IPS-20b (cell line): ENCODE measurements at regions not wholly inside any gene's neighbourhood (a gene's known extent, or its start where the extent isn't known, plus 50 kb on each side); places are given as distances from the start of the nearest gene placed in this dataset.

ENCODE experiments used
- H3K27ac ChIP-seq: one replicate; pipeline ENCODE4 v1.5.1; 2013; ENCODE audit warnings: low read length
- H3K27me3 ChIP-seq: 2 replicates; pipeline ENCODE4 v1.6.1; 2013; ENCODE audit warnings: mild to moderate bottlenecking, low read length, inconsistent platforms; ENCODE audit not compliant: insufficient read depth
- H3K36me3 ChIP-seq: 2 replicates; pipeline ENCODE4 v1.6.1; 2013; ENCODE audit warnings: low read depth, mild to moderate bottlenecking, inconsistent platforms, low read length, moderate library complexity; ENCODE audit not compliant: insufficient read depth
- H3K4me1 ChIP-seq: 2 replicates; pipeline ENCODE4 v1.6.1; 2013; ENCODE audit warnings: mild to moderate bottlenecking, control low read depth, inconsistent platforms, low read length, moderate library complexity; ENCODE audit not compliant: insufficient read depth
- H3K4me3 ChIP-seq: 2 replicates; pipeline ENCODE4 v1.5.1; 2013; ENCODE audit warnings: mild to moderate bottlenecking, low read length, inconsistent platforms
- H3K9ac ChIP-seq: 2 replicates; pipeline ENCODE4 v1.6.1; 2013; ENCODE audit warnings: low read depth, mild to moderate bottlenecking, inconsistent platforms, low read length, moderate library complexity
- H3K9me3 ChIP-seq: 2 replicates; pipeline ENCODE4 v1.6.1; 2013; ENCODE audit warnings: mild to moderate bottlenecking, low read depth, low read length, inconsistent platforms; ENCODE audit not compliant: insufficient read depth

- H3K9ac ChIP-seq: no peak overlapping the region
- H3K9me3 ChIP-seq: no peaks in the 10 kb centered on the region
- H3K4me3 ChIP-seq: no peak overlapping the region
- no peak overlapping the region for H3K27ac ChIP-seq
- peaks cover 50% of the 10 kb centered on the region for H3K27me3 ChIP-seq
- peaks cover 7% of the 10 kb centered on the region for H3K4me1 ChIP-seq
- no peaks in the 10 kb centered on the region for H3K36me3 ChIP-seq
Measured at GRCh38 chr5:176172246-176172645, 66.0 kb upstream of the SIMC1 start.

DNA sequence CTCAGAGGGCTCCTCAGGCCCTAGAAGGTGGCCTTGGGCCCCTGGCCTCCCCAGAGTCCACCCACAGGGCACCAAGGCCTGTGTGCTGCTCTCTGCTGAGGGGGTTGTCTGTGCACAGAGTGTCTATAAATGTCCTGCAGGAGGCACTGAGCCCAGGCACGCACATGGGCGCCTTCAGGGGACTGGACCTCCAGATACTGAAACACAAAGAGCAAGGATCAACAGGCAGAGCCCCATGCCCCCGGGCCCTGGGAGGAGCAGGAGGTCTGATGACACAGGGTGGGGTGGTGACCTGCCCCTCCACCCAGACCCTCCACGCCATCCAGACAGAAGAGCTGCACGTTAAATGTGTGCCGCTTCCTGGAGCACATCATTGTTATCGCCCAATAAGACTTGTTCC lies 64.6 kb upstream of the SIMC1 start:
- Histone ChIP-seq H3K36me3 (no peaks in the 10 kb centered on the region), H3K9ac (no peak overlapping the region), H3K4me3 (no peak overlapping the region), H3K4me1 (no peaks in the 10 kb centered on the region; the same call in 1 of the 2 replicates), H3K9me3 (no peaks in the 10 kb centered on the region), H3K27me3 (peaks cover 50% of the 10 kb centered on the region), H3K27ac (no peak overlapping the region)

- Histone ChIP-seq H3K4me3 (no peak overlapping the region), H3K27ac (no peak overlapping the region), H3K9ac (no peak overlapping the region), H3K27me3 (peaks cover 50% of the 10 kb centered on the region), H3K36me3 (no peaks in the 10 kb centered on the region), H3K4me1 (no peaks in the 10 kb centered on the region), H3K9me3 (no peaks in the 10 kb centered on the region; the same call in 1 of the 2 replicates)
Measured at GRCh38 chr5:176174345-176175025, 63.7 kb upstream of the SIMC1 start.

DNA sequence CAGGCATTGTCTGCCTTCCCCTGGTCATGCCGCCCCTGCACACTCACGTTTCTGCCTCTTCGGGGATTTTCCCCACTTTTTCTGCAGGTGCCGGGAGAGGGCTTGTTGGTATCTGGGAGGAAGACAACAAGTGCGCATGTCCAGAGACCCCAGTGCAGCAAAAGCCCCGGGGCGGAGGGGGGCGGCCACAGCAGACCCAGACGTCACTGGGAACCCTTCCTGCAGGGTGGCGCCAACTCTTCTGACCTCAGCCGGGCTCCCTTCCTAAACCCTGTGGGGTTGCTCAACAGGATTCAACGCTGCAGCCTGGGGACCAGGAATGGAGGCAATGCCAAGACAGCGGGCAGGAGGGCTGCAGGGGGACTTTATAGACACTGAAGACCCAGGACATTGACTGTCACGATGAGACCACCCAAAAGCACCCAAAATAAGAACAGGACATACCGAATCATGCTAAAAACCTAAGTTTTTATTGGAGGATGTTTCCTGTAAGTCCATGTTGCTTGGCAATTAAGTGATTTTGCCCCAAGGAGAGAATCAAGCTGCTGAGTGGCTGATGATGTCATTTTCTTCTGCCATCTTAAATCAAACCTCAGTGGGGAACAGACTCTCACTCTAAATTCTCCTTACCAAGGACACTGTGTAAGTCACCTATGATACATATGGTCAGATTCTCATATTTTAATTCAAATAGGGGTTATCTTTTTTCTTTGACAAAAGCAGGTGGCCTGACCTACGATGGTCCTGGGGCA lies 62.9 kb upstream of the SIMC1 start:
- Histone ChIP-seq H3K4me3 (no peak overlapping the region), H3K9me3 (no peaks in the 10 kb centered on the region; the same call in 1 of the 2 replicates), H3K27me3 (peaks cover 45% of the 10 kb centered on the region), H3K4me1 (no peaks in the 10 kb centered on the region), H3K36me3 (no peaks in the 10 kb centered on the region), H3K9ac (no peak overlapping the region), H3K27ac (no peak overlapping the region)

DNA sequence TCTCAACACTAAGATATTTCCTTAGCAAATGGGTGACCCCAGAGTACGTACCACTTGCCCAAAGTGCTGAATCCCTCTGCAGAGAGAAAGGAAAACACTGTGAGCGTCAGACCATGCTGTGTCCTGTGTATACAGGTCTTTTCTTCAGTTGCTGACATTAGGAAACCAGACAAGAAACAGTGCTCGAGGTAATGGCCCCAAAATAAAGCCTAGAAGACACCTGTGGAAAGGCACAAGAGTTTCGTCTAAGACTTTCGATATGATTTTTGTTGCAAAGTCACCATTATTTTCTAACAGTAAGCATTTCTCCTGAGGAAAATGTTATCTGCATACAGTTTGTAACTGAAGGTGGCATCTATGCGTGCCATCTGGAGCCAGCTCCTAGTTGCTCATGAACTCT lies 62.0 kb upstream of the SIMC1 start:
- H3K36me3 ChIP-seq: no peaks in the 10 kb centered on the region
- H3K27me3 ChIP-seq: peaks cover 36% of the 10 kb centered on the region
- no peak overlapping the region for H3K9ac ChIP-seq
- no peaks in the 10 kb centered on the region; the same call in 1 of the 2 replicates for H3K9me3 ChIP-seq
- H3K27ac ChIP-seq: no peak overlapping the region
- no peak overlapping the region for H3K4me3 ChIP-seq
- H3K4me1 ChIP-seq: no peaks in the 10 kb centered on the region

- H3K4me1 ChIP-seq: peaks cover 2% of the 10 kb centered on the region; the same call in 1 of the 2 replicates
- peaks cover 31% of the 10 kb centered on the region for H3K27me3 ChIP-seq
- H3K9ac ChIP-seq: no peak overlapping the region
- no peaks in the 10 kb centered on the region; the same call in 1 of the 2 replicates for H3K9me3 ChIP-seq
- H3K27ac ChIP-seq: no peak overlapping the region
- H3K4me3 ChIP-seq: no peak overlapping the region
- no peaks in the 10 kb centered on the region for H3K36me3 ChIP-seq
Measured at GRCh38 chr5:176178789-176179188, 59.4 kb upstream of the SIMC1 start.

DNA sequence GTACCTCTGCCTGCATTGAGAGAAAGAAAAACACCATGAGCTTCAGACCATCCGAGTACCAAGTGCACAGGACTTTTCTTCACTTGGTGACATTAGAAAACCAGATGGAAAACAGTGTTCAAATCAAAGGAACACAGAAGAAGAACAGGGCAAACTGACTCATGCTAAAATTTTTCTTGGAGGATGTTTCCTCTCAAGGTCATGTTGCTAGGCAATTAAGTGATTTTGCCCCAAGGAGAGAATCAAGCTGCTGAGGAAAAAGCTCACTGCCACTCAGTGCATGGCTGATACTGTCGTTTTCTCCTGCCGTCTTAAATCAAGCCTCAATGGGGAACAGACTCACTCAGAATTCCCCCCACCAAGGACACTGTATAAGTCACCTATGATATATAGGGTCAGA lies 57.9 kb upstream of the SIMC1 start:
- Histone ChIP-seq H3K27ac (no peak overlapping the region), H3K27me3 (peaks cover 16% of the 10 kb centered on the region), H3K9ac (no peak overlapping the region), H3K36me3 (no peaks in the 10 kb centered on the region), H3K9me3 (no peaks in the 10 kb centered on the region; the same call in 1 of the 2 replicates), H3K4me3 (no peak overlapping the region), H3K4me1 (peaks cover 2% of the 10 kb centered on the region; the same call in 1 of the 2 replicates)

- Histone ChIP-seq H3K4me1 (peaks cover 2% of the 10 kb centered on the region; the same call in 1 of the 2 replicates), H3K4me3 (no peak overlapping the region), H3K27me3 (peaks cover 11% of the 10 kb centered on the region), H3K9ac (no peak overlapping the region), H3K36me3 (no peaks in the 10 kb centered on the region), H3K9me3 (no peaks in the 10 kb centered on the region; the same call in 1 of the 2 replicates), H3K27ac (no peak overlapping the region)
Measured at GRCh38 chr5:176180781-176181180, 57.4 kb upstream of the SIMC1 start.

DNA sequence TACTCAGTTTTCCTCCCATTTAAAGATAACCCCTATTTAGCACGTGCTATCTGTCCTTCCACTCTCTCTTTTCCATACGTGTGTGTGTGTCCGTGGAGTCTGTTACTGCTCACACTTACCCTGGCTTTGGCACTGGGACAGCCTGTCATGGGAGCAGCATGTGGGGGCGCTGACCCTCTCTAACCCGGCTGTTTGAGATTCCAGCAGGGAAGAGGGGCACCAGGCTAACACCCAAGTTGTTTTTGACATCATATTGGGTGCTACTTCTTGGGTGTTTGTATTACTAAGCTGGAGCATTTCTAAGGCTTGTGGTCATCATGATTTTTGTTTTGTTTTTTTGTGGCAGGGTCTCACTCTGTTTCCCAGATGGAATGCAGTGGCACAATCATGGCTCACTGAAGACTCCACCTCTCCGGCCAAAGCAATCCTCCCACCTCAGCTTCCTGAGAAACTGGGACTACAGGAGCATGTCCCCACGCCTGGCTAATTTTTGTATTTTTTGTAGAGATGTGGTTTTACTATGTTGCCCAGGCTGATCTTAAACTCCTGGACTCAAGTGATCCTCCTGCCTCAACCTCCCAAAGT lies 56.9 kb upstream of the SIMC1 start:
- Histone ChIP-seq H3K4me1 (peaks cover 2% of the 10 kb centered on the region; the same call in 1 of the 2 replicates), H3K27ac (no peak overlapping the region), H3K9ac (no peak overlapping the region), H3K9me3 (no peaks in the 10 kb centered on the region; the same call in 1 of the 2 replicates), H3K27me3 (peaks cover 7% of the 10 kb centered on the region; the same call in 1 of the 2 replicates), H3K36me3 (no peaks in the 10 kb centered on the region), H3K4me3 (no peak overlapping the region)

GRCh38 chr5:176183321-176184074 lies 54.7 kb upstream of the SIMC1 start:
- Histone ChIP-seq H3K9ac (no peak overlapping the region), H3K9me3 (no peaks in the 10 kb centered on the region; the same call in 1 of the 2 replicates), H3K4me3 (no peak overlapping the region), H3K36me3 (no peaks in the 10 kb centered on the region), H3K4me1 (peaks cover 2% of the 10 kb centered on the region; the same call in 1 of the 2 replicates), H3K27ac (no peak overlapping the region), H3K27me3 (no peaks in the 10 kb centered on the region)

GRCh38 chr5:176184608-176185132 lies 53.6 kb upstream of the SIMC1 start:
- H3K27me3 ChIP-seq: no peaks in the 10 kb centered on the region
- no peak overlapping the region for H3K4me3 ChIP-seq
- H3K36me3 ChIP-seq: no peaks in the 10 kb centered on the region
- no peaks in the 10 kb centered on the region for H3K9me3 ChIP-seq
- peaks cover 2% of the 10 kb centered on the region; the same call in 1 of the 2 replicates for H3K4me1 ChIP-seq
- H3K27ac ChIP-seq: no peak overlapping the region
- H3K9ac ChIP-seq: no peak overlapping the region
